ENCODE measurements at regions not wholly inside any gene's neighbourhood (a gene's known extent, or its start where the extent isn't known, plus 50 kb on each side); places are given as distances from the start of the nearest gene placed in this dataset.
"Not testable (repeated sequence)": the region's sequence is repeated elsewhere in the genome, so short reads cannot be mapped to it uniquely, and the experiment has no call there.

- intact Hi-C loops (cut with DNase I; ENCODE audit: low total_unique reads) = no loop called here
- 96 to 98% methylated on average over 10 to 13 of the region's 13 CpGs for WGBS, 2 donors
- no peak for DNase-seq
- no peaks in the 10 kb centered on the region for H3K36me3 ChIP-seq (ENCODE audit: low read depth, missing control alignments)
- no peaks in the 10 kb centered on the region for H3K9me3 ChIP-seq
- H3K4me1 ChIP-seq = peaks cover 19% of the 10 kb centered on the region
- H3K27ac ChIP-seq = no peak overlapping the region
- no peak for TF ChIP-seq POLR2A (IDR thresholded peaks at IDR 0.05)
- TF ChIP-seq, protein P1, sequence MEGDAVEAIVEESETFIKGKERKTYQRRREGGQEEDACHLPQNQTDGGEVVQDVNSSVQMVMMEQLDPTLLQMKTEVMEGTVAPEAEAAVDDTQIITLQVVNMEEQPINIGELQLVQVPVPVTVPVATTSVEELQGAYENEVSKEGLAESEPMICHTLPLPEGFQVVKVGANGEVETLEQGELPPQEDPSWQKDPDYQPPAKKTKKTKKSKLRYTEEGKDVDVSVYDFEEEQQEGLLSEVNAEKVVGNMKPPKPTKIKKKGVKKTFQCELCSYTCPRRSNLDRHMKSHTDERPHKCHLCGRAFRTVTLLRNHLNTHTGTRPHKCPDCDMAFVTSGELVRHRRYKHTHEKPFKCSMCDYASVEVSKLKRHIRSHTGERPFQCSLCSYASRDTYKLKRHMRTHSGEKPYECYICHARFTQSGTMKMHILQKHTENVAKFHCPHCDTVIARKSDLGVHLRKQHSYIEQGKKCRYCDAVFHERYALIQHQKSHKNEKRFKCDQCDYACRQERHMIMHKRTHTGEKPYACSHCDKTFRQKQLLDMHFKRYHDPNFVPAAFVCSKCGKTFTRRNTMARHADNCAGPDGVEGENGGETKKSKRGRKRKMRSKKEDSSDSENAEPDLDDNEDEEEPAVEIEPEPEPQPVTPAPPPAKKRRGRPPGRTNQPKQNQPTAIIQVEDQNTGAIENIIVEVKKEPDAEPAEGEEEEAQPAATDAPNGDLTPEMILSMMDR (IDR thresholded peaks at IDR 0.05) = no peak
- no peak overlapping the region for H3K4me3 ChIP-seq
- H3K27me3 ChIP-seq = no peaks in the 10 kb centered on the region
These were observed 83.9 kb upstream of the RET start for GRCh38 chr10:42992957-42993390.

- H3K27ac ChIP-seq; H3K4me1 ChIP-seq; DNase-seq; intact Hi-C loops (cut with DNase I; ENCODE audit: low total_unique reads); H3K36me3 ChIP-seq (ENCODE audit: low read depth, missing control alignments); H3K4me3 ChIP-seq; H3K27me3 ChIP-seq; H3K9me3 ChIP-seq: not testable (repeated sequence)
- 97 to 100% methylated on average over 1 of the region's 2 CpGs for WGBS, 2 donors
These were observed 82.0 kb upstream of the RET start for GRCh38 chr10:42994909-42995308.

DNA sequence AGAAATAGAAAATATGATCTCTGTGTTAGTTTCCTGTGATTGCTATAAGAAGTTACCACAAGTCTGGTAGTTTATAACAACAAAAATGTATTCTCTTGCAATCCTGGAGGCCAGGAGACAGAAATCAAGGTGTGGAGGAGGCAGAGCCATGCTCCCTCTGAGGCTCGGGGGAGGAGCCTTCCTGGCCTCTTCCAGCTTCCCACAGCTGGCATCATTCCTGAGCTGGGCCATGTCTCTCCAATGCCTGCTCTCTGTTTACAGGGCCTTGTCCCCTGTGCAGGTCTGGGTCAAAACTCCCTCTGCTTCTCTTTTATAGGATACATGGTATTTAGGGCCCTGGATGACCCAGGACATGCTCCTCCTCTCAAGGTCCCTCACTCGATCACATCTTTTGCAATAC, 81.3 kb upstream of the RET start:
- intact Hi-C loops (cut with DNase I; ENCODE audit: low total_unique reads) = no loop called here
- no peaks in the 10 kb centered on the region for H3K27me3 ChIP-seq
- DNase-seq = no peak
- no peaks in the 10 kb centered on the region for H3K36me3 ChIP-seq (ENCODE audit: low read depth, missing control alignments)
- no peak overlapping the region for H3K4me3 ChIP-seq
- H3K27ac ChIP-seq = no peak overlapping the region
- TF ChIP-seq, protein P1 (IDR thresholded peaks at IDR 0.05) = no peak
- TF ChIP-seq POLR2A (IDR thresholded peaks at IDR 0.05) = no peak
- H3K4me1 ChIP-seq = no peaks in the 10 kb centered on the region
- WGBS, 2 donors = 63 to 81% methylated on average over 2 of the region's 2 CpGs
- no peaks in the 10 kb centered on the region for H3K9me3 ChIP-seq

DNA sequence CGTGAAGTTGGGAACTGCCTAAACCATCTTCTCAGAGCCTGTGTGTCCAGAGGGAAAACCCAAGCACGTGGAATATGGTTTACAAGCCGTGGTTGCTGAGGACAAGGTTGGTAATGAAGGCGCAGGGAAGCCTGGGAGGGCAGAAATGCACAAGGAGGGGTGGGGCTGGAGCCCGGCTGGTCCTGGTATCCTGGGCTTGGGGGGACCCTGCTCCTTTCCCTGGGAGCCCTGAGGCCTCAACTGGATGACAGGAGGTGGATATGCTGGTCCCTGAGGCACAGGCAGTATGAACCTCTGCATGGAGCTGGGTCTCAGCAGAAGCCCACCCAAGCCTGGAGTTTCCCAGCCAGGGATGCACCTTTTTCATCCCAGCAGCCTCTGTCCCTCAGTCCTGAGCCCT, 80.3 kb upstream of the RET start:
- DNase-seq = no peak
- H3K4me3 ChIP-seq = no peak overlapping the region
- H3K36me3 ChIP-seq (ENCODE audit: low read depth, missing control alignments) = no peaks in the 10 kb centered on the region
- H3K4me1 ChIP-seq = no peaks in the 10 kb centered on the region
- 90 to 91% methylated on average over 5 of the region's 5 CpGs for WGBS, 2 donors
- no peaks in the 10 kb centered on the region for H3K27me3 ChIP-seq
- no peak overlapping the region for H3K27ac ChIP-seq
- no peak for TF ChIP-seq POLR2A (IDR thresholded peaks at IDR 0.05)
- TF ChIP-seq, protein P1 (IDR thresholded peaks at IDR 0.05) = no peak
- intact Hi-C loops (cut with DNase I; ENCODE audit: low total_unique reads) = no loop called here
- H3K9me3 ChIP-seq = no peaks in the 10 kb centered on the region

GRCh38 chr10:42997151-42997848, 79.6 kb upstream of the RET start:
- Histone ChIP-seq H3K4me3 (no peak overlapping the region), H3K27ac (no peak overlapping the region), H3K9me3 (no peaks in the 10 kb centered on the region), H3K4me1 (no peaks in the 10 kb centered on the region), H3K27me3 (no peaks in the 10 kb centered on the region), H3K36me3 (ENCODE audit: low read depth, missing control alignments) (no peaks in the 10 kb centered on the region)
- 81 to 92% methylated on average over 4 to 6 of the region's 6 CpGs for WGBS, 2 donors
- DNase-seq = no peak
- no peak for TF ChIP-seq POLR2A (IDR thresholded peaks at IDR 0.05)
- TF ChIP-seq, protein P1 (IDR thresholded peaks at IDR 0.05) = no peak
- intact Hi-C loops (cut with DNase I; ENCODE audit: low total_unique reads) = no loop called here

Measured in testis (tissue), 2 donors.